ENCODE measurements at regions not wholly inside any gene's neighbourhood (a gene's known extent, or its start where the extent isn't known, plus 50 kb on each side); places are given as distances from the start of the nearest gene placed in this dataset.

DNA sequence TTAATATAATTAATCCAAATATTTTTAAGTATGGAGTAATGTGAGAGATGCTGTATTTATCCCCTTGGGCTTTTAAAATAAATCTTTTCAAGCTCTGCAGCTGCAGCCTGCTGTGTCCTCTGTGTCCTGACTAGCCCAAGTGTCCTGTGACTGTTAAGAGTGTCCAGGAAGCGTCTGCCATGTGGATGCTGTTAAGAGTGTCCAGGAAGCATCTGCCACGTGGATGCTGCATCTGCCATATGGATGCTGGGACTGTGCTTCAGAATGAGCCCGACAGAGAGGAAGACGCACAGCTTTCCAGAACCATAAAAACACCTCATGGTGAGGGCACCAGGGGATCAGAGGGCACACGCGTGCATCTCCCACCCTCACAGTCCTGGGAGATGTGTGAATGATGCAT, 307.2 kb downstream of the ADGRD1 start:
- TF ChIP-seq, protein P1, sequence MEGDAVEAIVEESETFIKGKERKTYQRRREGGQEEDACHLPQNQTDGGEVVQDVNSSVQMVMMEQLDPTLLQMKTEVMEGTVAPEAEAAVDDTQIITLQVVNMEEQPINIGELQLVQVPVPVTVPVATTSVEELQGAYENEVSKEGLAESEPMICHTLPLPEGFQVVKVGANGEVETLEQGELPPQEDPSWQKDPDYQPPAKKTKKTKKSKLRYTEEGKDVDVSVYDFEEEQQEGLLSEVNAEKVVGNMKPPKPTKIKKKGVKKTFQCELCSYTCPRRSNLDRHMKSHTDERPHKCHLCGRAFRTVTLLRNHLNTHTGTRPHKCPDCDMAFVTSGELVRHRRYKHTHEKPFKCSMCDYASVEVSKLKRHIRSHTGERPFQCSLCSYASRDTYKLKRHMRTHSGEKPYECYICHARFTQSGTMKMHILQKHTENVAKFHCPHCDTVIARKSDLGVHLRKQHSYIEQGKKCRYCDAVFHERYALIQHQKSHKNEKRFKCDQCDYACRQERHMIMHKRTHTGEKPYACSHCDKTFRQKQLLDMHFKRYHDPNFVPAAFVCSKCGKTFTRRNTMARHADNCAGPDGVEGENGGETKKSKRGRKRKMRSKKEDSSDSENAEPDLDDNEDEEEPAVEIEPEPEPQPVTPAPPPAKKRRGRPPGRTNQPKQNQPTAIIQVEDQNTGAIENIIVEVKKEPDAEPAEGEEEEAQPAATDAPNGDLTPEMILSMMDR (IDR thresholded peaks at IDR 0.05; ENCODE audit: low read length): no peak
- no peak for TF ChIP-seq EZH2 (IDR thresholded peaks at IDR 0.05; ENCODE audit: borderline replicate concordance, low read length)

Data from OCI-LY1 (cell line).